SK-N-MC (cell line): ENCODE measurements at regions not wholly inside any gene's neighbourhood (a gene's known extent, or its start where the extent isn't known, plus 50 kb on each side); places are given as distances from the start of the nearest gene placed in this dataset.

Experiments used
- EZH2 ChIP-seq: fragments of 200-600 bp; sonication (generic); IDR thresholded peaks from one replicate; pipeline ENCODE4 v1.6.1; 2017; ENCODE audit warnings: antibody characterized with exemption
- POLR2AphosphoS5 ChIP-seq: IDR thresholded peaks from 2 replicates; pipeline ENCODE4 v1.6.1; 2012; ENCODE audit warnings: mild to moderate bottlenecking, low read depth, low read length, borderline replicate concordance

DNA sequence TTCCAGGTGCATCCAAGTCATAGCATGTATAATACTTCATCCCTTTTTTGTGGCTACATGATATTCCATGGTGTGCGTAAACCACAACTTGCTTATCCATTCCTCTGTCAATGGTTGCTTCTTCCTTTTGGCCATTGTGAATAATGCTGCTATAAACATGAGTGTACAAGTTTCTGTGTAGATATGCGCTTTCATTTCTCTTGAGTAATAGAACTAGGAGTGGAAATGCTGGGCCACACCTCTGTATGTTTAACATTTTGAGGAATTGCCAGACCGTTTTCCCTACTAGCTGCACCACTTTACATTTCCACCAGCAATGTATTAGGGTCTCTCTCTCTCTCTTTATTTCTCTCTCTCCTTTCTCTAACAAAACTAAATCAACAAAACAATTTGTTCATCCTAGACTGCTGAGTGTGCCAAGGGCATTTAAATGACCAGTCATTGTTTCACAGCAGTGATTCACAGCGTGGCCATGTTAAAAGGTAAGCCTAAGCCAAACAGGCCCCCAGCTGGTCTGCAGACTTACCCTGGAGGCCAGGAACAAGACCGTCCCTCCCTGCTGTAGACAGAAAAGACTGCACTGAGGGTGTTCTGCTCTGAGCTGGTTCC lies 53.2 kb upstream of the LYST start:
- TF ChIP-seq EZH2 (no peak), POLR2AphosphoS5 (no peak)
